Skeletal muscle tissue (tissue), 3 donors: ENCODE measurements at regions not wholly inside any gene's neighbourhood (a gene's known extent, or its start where the extent isn't known, plus 50 kb on each side); places are given as distances from the start of the nearest gene placed in this dataset.

Experiments
- H3K27ac ChIP-seq: one replicate; pipeline ENCODE4 v1.7.0; 2013; ENCODE audit warnings: mild to moderate bottlenecking, low read depth, low read length, inconsistent platforms
- H3K27me3 ChIP-seq, 3 donors: one replicate each; pipeline ENCODE4 v1.7.0; 2013; ENCODE audit warnings: low read length in 3 of 3; ENCODE audit not compliant: control insufficient read depth in 3 of 3, insufficient read depth in 3 of 3
- H3K36me3 ChIP-seq, 3 donors: one replicate each; pipeline ENCODE4 v1.7.0; 2013; ENCODE audit warnings: low read length in 3 of 3; ENCODE audit not compliant: control insufficient read depth in 3 of 3, insufficient read depth in 3 of 3
- H3K4me1 ChIP-seq, 3 donors: one replicate each; pipeline ENCODE4 v1.7.0; 2013; ENCODE audit warnings: low read length in 3 of 3, mild to moderate bottlenecking in 3 of 3; ENCODE audit not compliant: control insufficient read depth in 3 of 3, insufficient read depth in 3 of 3
- H3K4me3 ChIP-seq, 3 donors: one replicate each; pipeline ENCODE4 v1.7.0; 2013; ENCODE audit warnings: low read length in 3 of 3
- H3K9ac ChIP-seq, 3 donors: one replicate each; pipeline ENCODE4 v1.7.0; 2013; ENCODE audit warnings: low read length in 3 of 3, mild to moderate bottlenecking in 3 of 3, moderate library complexity in 2 of 3, low read depth in 1 of 3
- H3K9me3 ChIP-seq, 3 donors: one replicate each; pipeline ENCODE4 v1.7.0; 2013; ENCODE audit warnings: low read length in 3 of 3; ENCODE audit not compliant: control insufficient read depth in 3 of 3
- donor health status: Osteomylitis.

DNA sequence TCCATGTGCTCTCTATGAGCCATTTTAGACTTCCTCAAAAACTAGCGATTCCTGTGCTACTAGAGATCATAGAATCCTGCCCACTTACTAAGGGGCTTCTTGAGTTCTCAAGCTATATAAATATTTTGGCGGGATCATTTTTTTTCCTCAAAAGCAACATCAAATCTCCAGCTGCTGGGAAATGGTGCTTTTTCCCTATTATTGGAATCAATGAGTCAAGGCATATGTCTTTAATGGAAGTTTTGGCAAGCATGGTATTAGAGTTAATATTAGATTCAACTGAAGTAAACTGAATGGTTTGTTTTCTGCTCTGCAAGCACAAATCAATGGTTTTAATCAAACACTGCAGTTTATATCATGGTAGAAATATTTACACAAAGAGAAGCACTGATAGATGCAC, 369.9 kb upstream of the PTGER4 start:
- H3K27me3 ChIP-seq: no peaks in the 10 kb centered on the region
- H3K4me1 ChIP-seq: no peaks in the 10 kb centered on the region
- H3K27ac ChIP-seq: no peak overlapping the region
- no peaks in the 10 kb centered on the region for H3K36me3 ChIP-seq
- H3K9me3 ChIP-seq: no peaks in the 10 kb centered on the region
- H3K9ac ChIP-seq: no peak overlapping the region
- H3K4me3 ChIP-seq: no peak overlapping the region

DNA sequence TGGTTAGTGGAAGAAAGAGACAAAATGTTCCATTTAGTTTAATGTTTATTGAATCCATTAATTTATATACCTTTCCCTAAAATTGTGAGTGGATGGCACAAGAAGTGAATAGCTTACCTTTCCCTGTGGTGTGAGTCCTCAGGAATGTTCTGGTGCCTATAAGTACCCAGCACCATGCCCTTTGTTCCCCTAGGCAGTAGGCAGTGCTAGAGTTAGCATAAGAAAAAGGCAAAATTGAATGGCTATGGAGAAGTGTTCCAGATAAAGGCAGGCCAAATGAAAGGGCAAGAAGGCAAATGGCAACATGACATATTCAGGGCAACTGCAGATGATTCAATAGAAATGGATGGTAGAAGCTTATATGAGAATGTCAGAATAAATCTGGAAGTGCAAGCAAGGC, 370.8 kb upstream of the PTGER4 start:
- no peaks in the 10 kb centered on the region for H3K27me3 ChIP-seq
- no peak overlapping the region for H3K4me3 ChIP-seq
- no peaks in the 10 kb centered on the region for H3K9me3 ChIP-seq
- no peak overlapping the region for H3K27ac ChIP-seq
- H3K36me3 ChIP-seq: no peaks in the 10 kb centered on the region
- H3K4me1 ChIP-seq: no peaks in the 10 kb centered on the region
- no peak overlapping the region for H3K9ac ChIP-seq

DNA sequence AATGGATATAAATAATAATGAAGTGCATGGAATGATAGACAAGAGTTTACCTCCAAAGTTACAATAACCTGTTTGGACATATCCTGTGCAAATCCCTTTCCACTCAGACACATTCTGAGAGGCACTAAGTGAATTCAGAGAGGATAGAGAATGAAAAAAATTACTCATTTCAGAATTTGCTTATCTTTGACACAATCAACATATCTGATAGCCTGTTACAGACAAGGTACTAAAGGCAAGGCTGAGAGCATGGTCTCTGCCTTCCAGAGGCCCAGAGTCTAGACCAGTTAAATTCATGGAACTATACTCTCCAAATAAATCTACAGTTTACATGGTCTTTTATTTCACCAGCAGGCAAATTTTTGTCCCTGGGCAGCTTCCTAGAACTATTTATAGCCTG, 371.8 kb upstream of the PTGER4 start:
- no peak overlapping the region for H3K9ac ChIP-seq
- H3K4me3 ChIP-seq: no peak overlapping the region
- no peaks in the 10 kb centered on the region for H3K36me3 ChIP-seq
- H3K27me3 ChIP-seq: no peaks in the 10 kb centered on the region
- H3K27ac ChIP-seq: no peak overlapping the region
- no peaks in the 10 kb centered on the region for H3K4me1 ChIP-seq
- H3K9me3 ChIP-seq: no peaks in the 10 kb centered on the region

DNA sequence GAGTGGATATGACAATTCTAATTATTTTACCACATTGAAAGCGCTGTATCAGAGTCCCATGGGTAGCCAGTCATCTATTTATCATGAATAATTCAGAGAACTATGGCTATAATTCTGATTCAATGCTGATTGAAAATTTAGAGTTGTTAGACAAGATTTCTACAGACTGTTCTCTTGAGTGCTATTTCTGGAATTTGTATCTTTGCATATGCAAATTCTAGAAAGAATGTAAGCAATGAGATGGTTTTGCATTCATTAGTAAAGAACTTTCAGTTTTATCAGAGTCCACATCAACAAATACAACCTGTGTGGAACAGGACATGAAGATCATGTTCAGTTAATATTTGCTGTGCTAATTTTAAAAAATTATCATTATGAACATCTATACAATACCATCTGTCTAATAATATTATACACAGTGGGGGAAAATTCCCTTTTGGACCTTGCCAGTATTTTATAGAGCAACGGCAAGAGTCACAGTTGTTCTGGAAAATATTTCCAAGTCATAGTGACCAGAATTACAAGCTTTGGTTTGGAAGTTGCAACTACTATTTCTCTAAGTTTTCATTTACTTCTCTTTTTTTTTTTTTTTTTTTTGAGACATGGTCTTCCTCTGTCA, 372.7 kb upstream of the PTGER4 start:
- no peak overlapping the region for H3K27ac ChIP-seq
- no peaks in the 10 kb centered on the region for H3K9me3 ChIP-seq
- no peaks in the 10 kb centered on the region for H3K27me3 ChIP-seq
- H3K4me1 ChIP-seq: no peaks in the 10 kb centered on the region
- no peaks in the 10 kb centered on the region for H3K36me3 ChIP-seq
- no peak overlapping the region for H3K4me3 ChIP-seq
- no peak overlapping the region for H3K9ac ChIP-seq

DNA sequence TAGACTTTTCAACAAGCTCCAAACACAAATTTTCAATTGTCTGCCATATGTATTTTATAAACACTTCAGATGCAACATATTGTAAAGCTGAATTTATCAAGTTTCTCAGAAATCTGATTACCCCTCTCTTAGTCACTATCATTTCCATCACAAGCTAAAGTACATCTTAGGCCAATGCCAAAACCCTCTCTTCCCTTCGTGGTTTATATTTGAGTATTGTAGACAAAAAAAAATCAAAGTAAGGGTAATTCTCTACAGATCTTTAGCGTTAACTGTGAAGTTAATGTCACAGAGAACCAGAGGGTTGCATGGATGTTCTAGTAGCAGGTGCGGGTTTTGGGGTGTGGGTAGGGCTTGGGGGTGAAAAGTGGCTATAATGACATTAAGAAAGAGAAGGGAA, 387.7 kb upstream of the PTGER4 start:
- Histone ChIP-seq H3K27me3 (no peaks in the 10 kb centered on the region), H3K27ac (no peak overlapping the region), H3K9me3 (no peaks in the 10 kb centered on the region), H3K4me3 (no peak overlapping the region), H3K9ac (no peak overlapping the region), H3K4me1 (no peaks in the 10 kb centered on the region), H3K36me3 (no peaks in the 10 kb centered on the region)

DNA sequence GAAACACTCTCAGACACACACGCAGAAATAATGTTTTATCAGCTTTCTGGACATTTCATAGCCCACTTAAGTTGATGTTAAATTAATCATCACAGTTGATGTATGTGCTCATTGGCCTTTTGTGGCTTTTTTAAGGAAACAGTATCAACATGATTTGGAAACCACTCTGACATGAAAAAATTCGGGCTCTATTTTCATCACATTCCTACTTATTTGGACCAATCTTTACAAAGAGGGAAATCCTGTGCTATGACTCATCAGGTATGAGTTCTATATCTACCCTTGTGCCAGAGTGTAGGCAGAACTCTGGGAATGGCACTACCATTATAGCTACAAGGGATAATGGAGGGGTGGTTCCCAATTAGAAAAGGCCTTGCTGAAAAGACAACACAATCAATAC, 388.4 kb upstream of the PTGER4 start:
- Histone ChIP-seq H3K27ac (no peak overlapping the region), H3K9ac (no peak overlapping the region), H3K36me3 (no peaks in the 10 kb centered on the region), H3K4me3 (no peak overlapping the region), H3K4me1 (no peaks in the 10 kb centered on the region), H3K27me3 (no peaks in the 10 kb centered on the region), H3K9me3 (no peaks in the 10 kb centered on the region)

DNA sequence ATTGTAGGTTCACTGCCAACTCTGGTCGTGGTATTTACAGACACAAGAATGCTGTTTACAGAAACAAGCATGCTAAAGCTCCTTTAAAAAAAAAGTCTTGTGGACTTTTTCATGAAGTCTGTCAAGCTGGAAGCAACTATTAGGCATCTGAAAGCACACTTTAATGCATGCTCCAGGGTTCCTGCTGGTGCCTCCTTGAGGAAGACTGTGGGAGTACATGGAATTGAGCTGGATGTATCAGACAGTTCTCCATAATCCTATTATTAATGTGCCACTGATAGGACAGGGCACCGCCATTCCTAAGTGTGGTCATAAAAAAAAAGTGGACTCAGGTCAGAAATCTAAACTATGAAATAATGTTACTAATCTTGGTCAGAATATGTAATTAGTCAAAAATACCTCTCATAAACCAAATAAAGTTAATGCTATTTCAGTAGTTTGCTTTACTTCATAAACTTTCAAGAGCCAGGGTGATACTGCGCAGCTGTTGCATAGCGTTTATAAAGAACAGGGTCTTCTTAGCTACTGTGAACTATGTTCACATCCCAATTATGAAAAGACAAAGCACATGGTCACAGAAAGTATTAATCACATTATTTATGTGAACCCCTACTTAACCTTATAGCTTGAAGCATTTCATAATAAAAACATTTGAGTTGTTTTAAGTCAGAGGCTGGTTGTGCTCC, 390.8 kb upstream of the PTGER4 start:
- Histone ChIP-seq H3K9ac (no peak overlapping the region), H3K36me3 (no peaks in the 10 kb centered on the region), H3K4me3 (no peak overlapping the region), H3K9me3 (no peaks in the 10 kb centered on the region), H3K27me3 (no peaks in the 10 kb centered on the region), H3K27ac (no peak overlapping the region), H3K4me1 (no peaks in the 10 kb centered on the region)

DNA sequence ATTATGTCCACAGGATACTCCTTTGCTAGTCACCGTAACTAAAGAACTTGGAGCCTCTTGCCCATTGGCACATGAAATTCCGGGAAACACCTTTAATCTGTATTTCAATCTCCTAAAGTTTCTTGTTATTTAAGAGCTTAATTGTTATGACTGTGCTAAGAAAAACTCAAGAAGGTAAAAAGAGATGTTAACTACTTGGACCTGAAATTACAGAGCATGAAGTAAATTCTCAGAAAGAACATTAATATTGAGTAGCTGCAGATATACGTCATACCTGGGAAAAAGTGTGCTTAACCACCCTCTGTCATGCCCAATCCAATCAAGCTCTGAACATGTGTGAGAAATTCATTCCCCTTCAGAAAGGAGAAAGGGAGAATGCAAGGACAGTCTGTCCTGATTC, 394.9 kb upstream of the PTGER4 start:
- H3K36me3 ChIP-seq: no peaks in the 10 kb centered on the region
- no peaks in the 10 kb centered on the region for H3K27me3 ChIP-seq
- no peak overlapping the region for H3K4me3 ChIP-seq
- no peaks in the 10 kb centered on the region for H3K4me1 ChIP-seq
- H3K27ac ChIP-seq: no peak overlapping the region
- no peak overlapping the region for H3K9ac ChIP-seq
- H3K9me3 ChIP-seq: no peaks in the 10 kb centered on the region

DNA sequence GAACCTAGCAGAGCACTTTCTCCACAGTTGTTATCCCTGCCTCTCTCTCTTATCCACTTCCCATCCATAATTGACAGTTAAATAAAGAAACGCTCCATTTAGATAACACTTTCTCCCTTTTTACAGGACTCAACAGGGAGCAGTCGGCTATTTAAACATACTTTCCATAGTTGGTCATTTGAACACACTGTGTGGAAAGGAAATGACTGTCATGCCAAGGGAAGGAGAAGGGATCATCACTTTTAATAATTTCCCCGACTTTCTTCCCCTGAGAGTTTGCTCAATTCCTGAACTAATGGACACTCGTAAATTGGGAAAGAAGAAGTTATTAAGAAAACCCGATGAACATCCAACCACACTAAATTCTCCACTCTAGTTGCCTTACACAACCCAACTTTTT, 400.8 kb upstream of the PTGER4 start:
- Histone ChIP-seq H3K36me3 (no peaks in the 10 kb centered on the region), H3K4me3 (no peak overlapping the region), H3K27me3 (no peaks in the 10 kb centered on the region), H3K9me3 (no peaks in the 10 kb centered on the region), H3K27ac (no peak overlapping the region), H3K4me1 (no peaks in the 10 kb centered on the region), H3K9ac (no peak overlapping the region)

DNA sequence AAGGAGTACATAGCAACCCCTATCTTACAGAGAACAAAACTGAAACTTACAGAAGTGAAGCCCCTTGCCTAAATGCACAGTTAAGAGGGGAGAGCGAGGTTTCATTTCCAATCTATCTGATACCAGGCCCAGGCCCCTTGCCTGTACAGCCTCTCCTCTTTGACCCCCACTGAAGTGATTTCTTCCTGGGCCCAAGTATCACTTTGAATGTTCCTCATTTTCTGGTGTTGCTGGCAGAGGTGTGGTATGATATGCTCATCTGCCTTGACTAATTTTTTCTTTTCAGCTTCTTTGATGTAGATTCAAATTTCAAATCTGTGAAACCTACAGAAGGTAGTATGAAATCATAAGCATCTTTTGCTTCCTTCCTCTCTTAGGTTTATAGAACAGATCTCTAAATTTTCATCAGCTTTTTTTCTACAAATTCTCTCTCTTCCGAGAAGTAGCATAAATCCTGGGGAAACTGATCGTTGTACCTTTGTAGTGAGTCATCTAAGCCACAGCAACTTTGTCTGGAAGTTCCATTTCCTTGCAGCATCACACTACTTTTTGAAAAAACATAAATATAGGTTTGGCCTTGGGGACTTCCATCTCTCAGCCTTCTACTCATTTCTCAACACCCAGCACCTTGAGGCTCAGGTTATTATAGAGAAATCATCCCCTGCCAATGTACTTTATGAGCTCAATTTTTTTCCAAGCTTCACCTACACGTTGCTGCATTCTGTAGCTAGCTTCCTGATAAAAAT, 402.4 kb upstream of the PTGER4 start:
- no peak overlapping the region for H3K4me3 ChIP-seq
- no peaks in the 10 kb centered on the region for H3K4me1 ChIP-seq
- no peak overlapping the region for H3K9ac ChIP-seq
- H3K27ac ChIP-seq: no peak overlapping the region
- H3K36me3 ChIP-seq: no peaks in the 10 kb centered on the region
- no peaks in the 10 kb centered on the region for H3K27me3 ChIP-seq
- H3K9me3 ChIP-seq: no peaks in the 10 kb centered on the region
